K562 (cell line): ENCODE measurements at regions not wholly inside any gene's neighbourhood (a gene's known extent, or its start where the extent isn't known, plus 50 kb on each side); places are given as distances from the start of the nearest gene placed in this dataset.

Experiments
- ATAC-seq: fragments of 200-7000 bp; cut with Tn5 transposase; 3 replicates; pipeline ENCODE4 v1.9.1; 2020; ENCODE audit warnings: moderate library complexity
- BruUV-seq: library from RNA; stranded (reverse); fragments of 400-500 nt; replicated peaks from 2 replicates; lab custom pipeline; 2021; lab: Mats Ljungman, UMichigan
- CTCF ChIA-PET: fragments of 300-600 bp; formaldehyde crosslinking; extraction: SDS; loops from one replicate; lab custom pipeline; 2021; ENCODE audit warnings: low intra/inter-chr PET ratio; lab: Yijun Ruan, JAX
- POLR2A ChIA-PET: fragments of 300-600, 350-650 bp; sonication (Branson Sonifier 250); formaldehyde crosslinking; extraction: SDS; loops from one replicate; lab custom pipeline; 2021; ENCODE audit warnings: antibody characterized with exemption, inconsistent platforms; lab: Yijun Ruan, JAX
- DNase-seq, 4 experiments: peaks; one replicate each; pipeline versions ENCODE4 v3.0.0 to v3.0.0-alpha.2; 2011 to 2018; ENCODE audit warnings: low spot score in 3 of 4, mixed read lengths in 3 of 4; ENCODE audit errors: extremely low read depth in 1 of 4
- FAIRE-seq: peaks from 2 replicates; lab custom pipeline; 2011; peaks lifted over from hg19 to GRCh38; lab: Jason Lieb, UNC
- H2AFZ ChIP-seq: 2 replicates; pipeline ENCODE4 v1.6.0; 2011; ENCODE audit warnings: low read depth, low read length, control low read depth, inconsistent platforms
- H3K27ac ChIP-seq: fragments of 200-600 bp; 3 replicates; pipeline ENCODE4 v1.8.0; 2011; ENCODE audit warnings: low read depth, mild to moderate bottlenecking, control low read depth, inconsistent platforms, low read length, moderate library complexity, mixed read lengths; ENCODE audit errors: extremely low read depth
- H3K27me3 ChIP-seq, 2 experiments: fragments of 300-600 bp in 1 of 2; 2 replicates in 1 of 2; 3 replicates in 1 of 2; pipeline versions ENCODE4 v1.6.0 to v1.8.0; 2011; ENCODE audit warnings: inconsistent platforms in 2 of 2, low read length in 2 of 2, mild to moderate bottlenecking in 1 of 2, mixed read lengths in 1 of 2, moderate library complexity in 1 of 2; ENCODE audit not compliant: control insufficient read depth in 2 of 2, insufficient read depth in 2 of 2
- H3K36me3 ChIP-seq: fragments of 300-600 bp; 3 replicates; pipeline ENCODE4 v1.8.0; 2011; ENCODE audit warnings: mild to moderate bottlenecking, low read length, inconsistent platforms; ENCODE audit not compliant: control insufficient read depth, insufficient read depth
- H3K4me1 ChIP-seq, 2 experiments: fragments of 200-600 bp in 1 of 2; replicated peaks in 1 of 2; 2 replicates in 1 of 2; 3 replicates in 1 of 2; pipeline versions ENCODE4 v1.5.1 to v1.8.0; 2011; ENCODE audit warnings: inconsistent platforms in 2 of 2, low read length in 2 of 2, mild to moderate bottlenecking in 1 of 2, mixed read lengths in 1 of 2, moderate library complexity in 1 of 2; ENCODE audit not compliant: control insufficient read depth in 2 of 2, insufficient read depth in 2 of 2
- H3K4me2 ChIP-seq: 2 replicates; pipeline ENCODE4 v1.6.1; 2011; ENCODE audit warnings: low read length, control low read depth, inconsistent platforms, mixed read lengths; ENCODE audit not compliant: insufficient read depth
- H3K4me3 ChIP-seq: fragments of 200-600 bp; sonication (generic), shearing (Covaris generic); 2 replicates; pipeline ENCODE4 v1.5.1; 2016; ENCODE audit warnings: control low read depth, inconsistent platforms
- H3K79me2 ChIP-seq: fragments of 200-600 bp; 3 replicates; pipeline ENCODE4 v1.8.0; 2011; ENCODE audit warnings: low read length, inconsistent platforms; ENCODE audit not compliant: control insufficient read depth, insufficient read depth
- H3K9ac ChIP-seq, 2 experiments: 2 replicates each; pipeline versions ENCODE4 v1.6.0 to v1.6.1; 2011; ENCODE audit warnings: low read depth in 2 of 2, low read length in 2 of 2, control low read depth in 1 of 2, inconsistent platforms in 1 of 2, mild to moderate bottlenecking in 1 of 2, mixed read lengths in 1 of 2; ENCODE audit not compliant: insufficient read depth in 1 of 2
- H3K9me1 ChIP-seq: one replicate; pipeline ENCODE4 v1.6.0; 2011; ENCODE audit warnings: inconsistent platforms, mild to moderate bottlenecking, low read length, moderate library complexity; ENCODE audit not compliant: control insufficient read depth, insufficient read depth
- H3K9me3 ChIP-seq: replicated peaks from 2 replicates; pipeline ENCODE4 v1.5.1; 2011; ENCODE audit warnings: low read depth, low read length, inconsistent platforms; ENCODE audit not compliant: control insufficient read depth, insufficient read depth
- H4K20me1 ChIP-seq: replicated peaks from 2 replicates; pipeline ENCODE4 v1.6.1; 2011; ENCODE audit warnings: low read length, inconsistent platforms, mixed read lengths; ENCODE audit not compliant: control insufficient read depth, insufficient read depth
- ARID2 ChIP-seq: fragments of 450-650 bp; IDR thresholded peaks from 2 replicates; pipeline ENCODE4 v1.6.1; 2017; ENCODE audit warnings: antibody characterized with exemption, mild to moderate bottlenecking
- CEBPB ChIP-seq: fragments of 450-650 bp; IDR thresholded peaks from 2 replicates; pipeline ENCODE4 v1.6.1; 2016; ENCODE audit warnings: missing genetic modification characterization, missing compliant biosample characterization
- ILK ChIP-seq: fragments of 450-650 bp; IDR thresholded peaks from 2 replicates; pipeline ENCODE4 v1.6.1; 2016; ENCODE audit warnings: missing genetic modification characterization, low read depth, mild to moderate bottlenecking, missing compliant biosample characterization, moderate library complexity, borderline replicate concordance
- KAT2B ChIP-seq: IDR thresholded peaks from one replicate; pipeline ENCODE4 v1.6.1; 2012; ENCODE audit warnings: low read depth, mild to moderate bottlenecking, control low read depth, inconsistent platforms, low read length, moderate library complexity
- POLR2A ChIP-seq: fragments of 450-650 bp; conservative IDR thresholded peaks from 2 replicates; pipeline ENCODE4 v1.6.1; 2016
- TOE1 ChIP-seq, 2 experiments: fragments of 450-650 bp in 1 of 2; sonication (generic) in 1 of 2; formaldehyde crosslinking in 1 of 2; IDR thresholded peaks; 2 replicates each; pipeline versions ENCODE4 v1.7.1 to v1.8.0; 2016 to 2022; ENCODE audit warnings: borderline replicate concordance in 2 of 2, mild to moderate bottlenecking in 2 of 2, antibody characterized with exemption in 1 of 2, inconsistent platforms in 1 of 2, low read depth in 1 of 2, missing genetic modification reagents in 1 of 2, moderate library complexity in 1 of 2
- XRCC3 ChIP-seq: fragments of 450-650 bp; IDR thresholded peaks from 2 replicates; pipeline ENCODE4 v1.6.1; 2017; ENCODE audit warnings: mild to moderate bottlenecking, moderate library complexity
- ZC3H4 ChIP-seq: sonication (generic); formaldehyde crosslinking; IDR thresholded peaks from 2 replicates; pipeline ENCODE4 v1.9.0; 2021; ENCODE audit warnings: missing genetic modification reagents, borderline replicate concordance
- WGBS: fragments of 100-300 bp; shearing (Covaris generic); methylation state at CpG from one replicate; pipeline ENCODE4 v1.1.6; 2016; ENCODE audit warnings: low coverage, mixed read lengths; ENCODE audit not compliant: insufficient coverage; ENCODE audit errors: missing lambda C conversion rate; 5-methylcytosine and 5-hydroxymethylcytosine counted together
- in situ Hi-C: fragments of 300-500 bp; cut with MboI; formaldehyde crosslinking; loops from 4 replicates; pipeline ENCODE4 v1.15.0; 2018; ENCODE audit warnings: inconsistent platforms, mixed read lengths
- intact Hi-C: fragments of 100-400 bp; cut with micrococcal nuclease; formaldehyde crosslinking; loops from 2 replicates; pipeline ENCODE4 v1.14.2; 2022

DNA sequence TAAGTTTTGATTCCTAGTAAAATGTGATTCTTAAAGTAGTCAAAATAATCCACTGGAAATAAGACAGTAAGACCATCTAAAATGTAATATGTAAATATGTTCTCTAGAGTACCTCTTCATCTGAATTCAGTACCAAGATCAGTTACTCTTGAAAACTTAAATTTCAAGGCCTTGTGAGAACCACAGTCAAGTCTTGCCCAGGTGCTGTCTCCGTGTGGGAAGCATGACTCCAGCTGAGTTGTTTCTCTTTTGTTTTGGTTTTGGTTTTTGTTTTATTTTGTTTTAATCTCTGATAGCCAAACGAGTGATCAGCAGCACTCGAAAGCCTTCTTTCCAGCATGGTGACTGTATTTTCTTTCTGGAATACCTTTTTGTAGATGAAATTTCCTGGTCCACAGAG, 907.0 kb downstream of the KCNJ18 start:
- Histone ChIP-seq H3K9ac (no peak overlapping the region), H3K27me3 (no peaks in the 10 kb centered on the region), H3K4me1 (no peaks in the 10 kb centered on the region), H3K27ac (no peak overlapping the region)
- BruUV-seq, result no TSS peak
- TF ChIP-seq POLR2A, result no peak
- no peak for TF ChIP-seq ZC3H4 (CRISPR knock-in tag)
- TF ChIP-seq TOE1 (IDR thresholded peaks at IDR 0.05; ENCODE audit: borderline replicate concordance), result no peak
- TF ChIP-seq TOE1 (CRISPR knock-in tag; IDR thresholded peaks at IDR 0.05; ENCODE audit: borderline replicate concordance, low read depth), result no peak
- no peak for TF ChIP-seq ILK (tag)
- TF ChIP-seq CEBPB (tag), result no peak
- TF ChIP-seq ARID2, result no peak
- no peak for TF ChIP-seq KAT2B
- TF ChIP-seq XRCC3, result no peak
- TF ChIP-seq, all 486 proteins: peak for 0
- H3K4me3 ChIP-seq, result no peak overlapping the region
- in situ Hi-C loops (no loop called here), intact Hi-C loops (no loop called here)
- H3K79me2 ChIP-seq, result no peaks in the 10 kb centered on the region
- no peaks in the 10 kb centered on the region for H3K36me3 ChIP-seq
- FAIRE-seq, result no peak
- H4K20me1 ChIP-seq, result no peaks in the 10 kb centered on the region
- DNase-seq, result no peak
- POLR2A ChIA-PET, result no interaction called here
- H3K9me1 ChIP-seq, result no peaks in the 10 kb centered on the region
- no peak for ATAC-seq
- CTCF ChIA-PET, result no interaction called here
- no peak overlapping the region for H2AFZ ChIP-seq
- no peaks in the 10 kb centered on the region for H3K9me3 ChIP-seq
- 0% methylated on average over 3 of the region's 3 CpGs for WGBS
- H3K4me2 ChIP-seq, result no peak overlapping the region
